ENCODE measurements at regions not wholly inside any gene's neighbourhood (a gene's known extent, or its start where the extent isn't known, plus 50 kb on each side); places are given as distances from the start of the nearest gene placed in this dataset.
A peak's percentile ranks its signal among the peaks of the same experiment; 100 is the strongest.

DNA sequence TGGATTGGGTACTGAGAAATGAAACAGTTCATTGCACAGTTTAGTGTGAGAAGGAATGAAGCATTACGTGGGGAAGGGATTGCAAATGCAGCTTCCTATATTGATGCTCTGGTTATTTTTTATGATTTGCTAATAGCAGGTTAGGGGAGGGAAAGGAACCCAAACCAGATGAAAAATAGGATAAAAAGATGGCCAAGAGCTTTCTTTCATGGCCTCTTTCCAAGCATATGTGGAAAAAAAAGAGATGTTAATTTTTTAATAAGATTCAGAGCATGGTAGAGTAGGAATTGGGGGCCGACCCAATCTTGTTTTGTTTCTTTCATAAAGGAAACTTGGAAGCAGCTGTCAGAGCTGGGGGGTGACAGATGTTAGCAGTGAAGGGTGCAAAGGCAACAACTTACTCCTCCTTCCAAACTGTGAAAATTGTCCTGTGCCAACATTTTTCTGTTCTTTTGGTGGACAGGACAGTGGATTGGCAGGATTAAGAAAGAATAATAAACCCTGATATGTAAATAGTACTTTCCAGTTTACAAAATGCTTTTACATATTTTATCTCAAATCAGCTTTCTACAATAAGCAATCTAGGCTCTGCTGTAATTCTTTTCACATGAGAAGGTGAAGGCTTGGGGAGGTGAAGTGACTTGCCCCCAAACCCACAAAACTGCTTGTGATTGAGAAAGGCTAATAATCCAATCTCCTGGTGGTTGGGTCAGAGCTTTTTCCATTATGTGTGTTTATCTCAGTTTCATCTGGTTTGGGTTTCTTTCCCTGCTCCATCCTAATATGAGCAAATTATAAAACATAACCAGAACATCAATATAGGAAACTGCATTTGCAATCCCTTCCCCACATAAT lies 270.1 kb downstream of the ETAA1 start:
- Histone ChIP-seq H3K9ac (ENCODE audit: insufficient read depth in 1 of 2, low read length in 2 of 2) (no peak overlapping the region), H3K9me3 (ENCODE audit: control insufficient read depth in 4 of 4, insufficient read depth in 3 of 4, low read length in 3 of 4) (peaks cover 0 to 3% (median 0%) of the 10 kb centered on the region in 4 donors), H3K4me3 (no peak overlapping the region), H3K27me3 (ENCODE audit: control insufficient read depth in 3 of 3, insufficient read depth in 3 of 3, low read length in 2 of 3) (no peaks in the 10 kb centered on the region), H3K27ac (ENCODE audit: low read depth in 1 of 2, low read length in 1 of 2) (peak overlapping the region in 1 of 2 donors; percentile 63), H3K36me3 (ENCODE audit: control insufficient read depth in 4 of 4, insufficient read depth in 4 of 4, low read length in 4 of 4) (no peaks in the 10 kb centered on the region), H3K4me1 (ENCODE audit: control insufficient read depth in 5 of 5, insufficient read depth in 5 of 5, low read length in 5 of 5) (peaks cover 0 to 11% (median 0%) of the 10 kb centered on the region in 5 donors)
- TF ChIP-seq, protein P1, sequence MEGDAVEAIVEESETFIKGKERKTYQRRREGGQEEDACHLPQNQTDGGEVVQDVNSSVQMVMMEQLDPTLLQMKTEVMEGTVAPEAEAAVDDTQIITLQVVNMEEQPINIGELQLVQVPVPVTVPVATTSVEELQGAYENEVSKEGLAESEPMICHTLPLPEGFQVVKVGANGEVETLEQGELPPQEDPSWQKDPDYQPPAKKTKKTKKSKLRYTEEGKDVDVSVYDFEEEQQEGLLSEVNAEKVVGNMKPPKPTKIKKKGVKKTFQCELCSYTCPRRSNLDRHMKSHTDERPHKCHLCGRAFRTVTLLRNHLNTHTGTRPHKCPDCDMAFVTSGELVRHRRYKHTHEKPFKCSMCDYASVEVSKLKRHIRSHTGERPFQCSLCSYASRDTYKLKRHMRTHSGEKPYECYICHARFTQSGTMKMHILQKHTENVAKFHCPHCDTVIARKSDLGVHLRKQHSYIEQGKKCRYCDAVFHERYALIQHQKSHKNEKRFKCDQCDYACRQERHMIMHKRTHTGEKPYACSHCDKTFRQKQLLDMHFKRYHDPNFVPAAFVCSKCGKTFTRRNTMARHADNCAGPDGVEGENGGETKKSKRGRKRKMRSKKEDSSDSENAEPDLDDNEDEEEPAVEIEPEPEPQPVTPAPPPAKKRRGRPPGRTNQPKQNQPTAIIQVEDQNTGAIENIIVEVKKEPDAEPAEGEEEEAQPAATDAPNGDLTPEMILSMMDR (IDR thresholded peaks at IDR 0.05; ENCODE audit: control extremely low read depth, extremely low read depth) = no peak
- ATAC-seq (ENCODE audit: insufficient read depth, low FRiP score) (no peak), DNase-seq (peak in 2 of 3 donors; percentile 9 to 26)
- 70 to 72% methylated on average over 2 of the region's 2 CpGs for WGBS, 2 donors

DNA sequence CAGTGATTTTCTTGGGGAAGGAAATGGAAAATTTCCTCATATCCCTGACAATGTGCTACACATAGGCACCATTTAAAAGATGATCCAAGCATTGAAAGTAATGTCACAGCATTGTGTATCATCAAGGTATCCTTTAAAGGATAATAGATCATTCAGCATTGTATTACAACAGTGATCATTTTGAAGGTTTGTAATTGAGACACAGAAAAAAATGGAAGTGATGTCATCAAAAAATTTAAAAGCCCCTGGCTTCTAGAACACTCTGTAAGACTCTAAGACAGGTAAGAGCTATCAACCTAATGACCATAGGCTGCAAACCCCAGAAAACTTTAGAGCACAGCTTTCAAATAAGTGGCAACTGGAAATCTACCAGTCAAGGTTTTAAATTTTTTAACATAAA lies 271.4 kb downstream of the ETAA1 start:
- Histone ChIP-seq H3K36me3 (ENCODE audit: control insufficient read depth in 4 of 4, insufficient read depth in 4 of 4, low read length in 4 of 4) (no peaks in the 10 kb centered on the region), H3K4me3 (no peak overlapping the region), H3K27ac (ENCODE audit: low read depth in 1 of 2, low read length in 1 of 2) (no peak overlapping the region), H3K27me3 (ENCODE audit: control insufficient read depth in 3 of 3, insufficient read depth in 3 of 3, low read length in 2 of 3) (no peaks in the 10 kb centered on the region), H3K9ac (ENCODE audit: insufficient read depth in 1 of 2, low read length in 2 of 2) (no peak overlapping the region), H3K9me3 (ENCODE audit: control insufficient read depth in 4 of 4, insufficient read depth in 3 of 4, low read length in 3 of 4) (peaks cover 0 to 3% (median 0%) of the 10 kb centered on the region in 4 donors), H3K4me1 (ENCODE audit: control insufficient read depth in 5 of 5, insufficient read depth in 5 of 5, low read length in 5 of 5) (peaks cover 0 to 11% (median 0%) of the 10 kb centered on the region in 5 donors)
- TF ChIP-seq, protein P1 (IDR thresholded peaks at IDR 0.05; ENCODE audit: control extremely low read depth, extremely low read depth) = no peak
- no peak for ATAC-seq (ENCODE audit: insufficient read depth, low FRiP score)
- no peak for DNase-seq

DNA sequence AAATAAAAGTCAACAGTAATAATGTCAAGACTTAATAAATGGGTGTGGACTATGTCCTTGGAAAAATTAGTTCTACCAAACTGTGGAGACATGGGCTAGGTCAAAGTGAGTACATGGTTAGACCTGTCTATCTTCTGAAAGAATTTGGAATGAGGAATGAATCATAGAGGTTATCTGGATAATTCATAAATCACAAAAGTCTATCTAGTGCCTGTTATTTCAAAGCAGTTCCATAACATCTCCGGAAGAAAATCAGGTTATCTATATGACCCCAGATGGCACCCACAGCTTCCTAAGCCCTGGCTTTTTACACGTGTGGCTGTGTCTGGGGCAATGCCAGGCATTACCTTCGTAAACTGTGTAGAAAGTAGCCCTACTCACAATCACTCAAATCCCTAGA lies 272.0 kb downstream of the ETAA1 start:
- Histone ChIP-seq H3K9me3 (ENCODE audit: control insufficient read depth in 4 of 4, insufficient read depth in 3 of 4, low read length in 3 of 4) (peaks cover 0 to 3% (median 0%) of the 10 kb centered on the region in 4 donors), H3K27me3 (ENCODE audit: control insufficient read depth in 3 of 3, insufficient read depth in 3 of 3, low read length in 2 of 3) (no peaks in the 10 kb centered on the region), H3K36me3 (ENCODE audit: control insufficient read depth in 4 of 4, insufficient read depth in 4 of 4, low read length in 4 of 4) (no peaks in the 10 kb centered on the region), H3K4me3 (no peak overlapping the region), H3K27ac (ENCODE audit: low read depth in 1 of 2, low read length in 1 of 2) (no peak overlapping the region), H3K9ac (ENCODE audit: insufficient read depth in 1 of 2, low read length in 2 of 2) (no peak overlapping the region), H3K4me1 (ENCODE audit: control insufficient read depth in 5 of 5, insufficient read depth in 5 of 5, low read length in 5 of 5) (peaks cover 0 to 11% (median 0%) of the 10 kb centered on the region in 5 donors)
- TF ChIP-seq, protein P1 (IDR thresholded peaks at IDR 0.05; ENCODE audit: control extremely low read depth, extremely low read depth) = no peak
- no peak for DNase-seq
- no peak for ATAC-seq (ENCODE audit: insufficient read depth, low FRiP score)
- WGBS, 2 donors = 73 to 88% methylated on average over 3 of the region's 3 CpGs
